ENCODE measurements at regions not wholly inside any gene's neighbourhood (a gene's known extent, or its start where the extent isn't known, plus 50 kb on each side); places are given as distances from the start of the nearest gene placed in this dataset.

- no peak for DNase-seq
Measured at GRCh38 chr2:188916736-188917135, 57.4 kb upstream of the COL3A1 start.

GRCh38 chr2:188917632-188918031 lies 56.5 kb upstream of the COL3A1 start:
- no peak for DNase-seq

GRCh38 chr2:188919824-188920223 lies 54.3 kb upstream of the COL3A1 start:
- no peak for DNase-seq

- no peak for DNase-seq
Measured at GRCh38 chr2:188922191-188922590, 52.0 kb upstream of the COL3A1 start.

Measured in amygdala (tissue), 56 donors.